ENCODE measurements at regions not wholly inside any gene's neighbourhood (a gene's known extent, or its start where the extent isn't known, plus 50 kb on each side); places are given as distances from the start of the nearest gene placed in this dataset.

DNA sequence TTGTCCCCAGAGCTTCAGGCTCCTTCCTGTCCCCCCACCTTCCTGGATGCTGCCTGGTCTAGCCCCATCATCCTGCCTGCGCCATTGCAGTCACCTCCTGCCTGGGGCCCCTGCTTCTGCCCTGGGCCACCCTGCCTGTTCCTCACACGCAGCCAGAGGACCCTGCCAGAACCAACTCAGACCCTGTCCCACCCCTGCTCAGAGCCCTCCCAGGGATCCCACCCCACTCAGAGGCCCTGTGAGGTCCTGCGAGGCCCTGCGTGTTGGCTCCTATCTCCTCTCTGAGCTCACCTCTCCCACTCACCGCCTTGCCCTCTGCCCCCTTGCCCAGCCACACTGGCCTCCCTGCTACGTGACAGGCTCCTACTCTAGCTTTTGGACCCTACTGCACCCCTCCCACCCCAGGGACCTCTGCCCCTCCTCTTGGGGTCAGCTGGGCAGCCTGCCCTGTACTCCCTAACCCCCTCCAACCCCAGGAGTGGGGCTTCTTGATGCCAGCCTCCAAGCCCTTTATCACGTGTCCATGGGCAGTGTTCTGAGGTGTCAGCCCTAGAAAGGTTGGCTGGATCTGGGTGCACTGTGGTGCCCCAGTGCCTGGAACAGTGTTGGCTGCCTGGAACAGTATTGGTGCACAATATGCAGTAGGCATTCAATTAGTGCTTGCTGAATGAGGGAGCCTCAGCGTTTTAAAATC is 68.3 kb downstream of the CEBPB start:
- no peak for DNase-seq (ENCODE audit: low read depth)

DNA sequence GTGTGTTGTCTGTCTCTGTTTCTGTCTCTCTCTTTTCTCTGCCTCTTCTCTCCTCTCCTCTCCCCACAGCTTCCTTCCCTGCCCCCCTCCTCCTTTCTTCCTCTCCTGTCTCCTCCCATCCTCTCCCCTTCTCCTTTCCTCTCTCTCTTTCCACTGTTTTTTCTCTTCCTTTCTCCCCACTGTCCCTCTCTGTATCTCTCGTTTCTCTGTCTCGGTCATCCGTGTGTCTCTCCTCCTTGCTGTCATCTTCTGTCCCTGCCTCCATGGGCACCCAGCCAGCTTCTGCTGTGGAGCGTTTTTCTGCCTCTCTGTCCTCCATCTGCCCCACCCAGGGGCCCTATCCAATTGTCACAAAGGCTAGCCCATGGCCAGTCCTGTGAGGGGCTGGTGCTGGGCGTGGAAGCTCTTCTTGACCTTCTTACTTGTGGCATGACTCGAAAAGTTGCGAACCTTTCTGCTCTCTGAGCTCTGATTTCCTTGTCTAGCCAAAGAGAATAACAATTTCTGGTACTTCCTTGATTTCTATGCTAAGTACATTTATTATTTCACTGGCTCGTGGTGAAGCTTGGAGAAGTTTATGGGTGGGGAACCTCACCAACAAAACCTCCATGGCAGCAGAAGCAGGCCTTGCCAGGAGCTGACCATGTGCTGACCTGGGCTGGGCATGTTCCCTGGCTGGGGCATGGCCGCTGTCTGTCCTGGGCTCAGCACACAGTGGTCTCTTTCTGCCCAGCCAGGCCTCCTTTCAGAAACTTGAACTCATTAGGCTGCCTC is 69.3 kb downstream of the CEBPB start:
- no peak for DNase-seq (ENCODE audit: low read depth)

DNA sequence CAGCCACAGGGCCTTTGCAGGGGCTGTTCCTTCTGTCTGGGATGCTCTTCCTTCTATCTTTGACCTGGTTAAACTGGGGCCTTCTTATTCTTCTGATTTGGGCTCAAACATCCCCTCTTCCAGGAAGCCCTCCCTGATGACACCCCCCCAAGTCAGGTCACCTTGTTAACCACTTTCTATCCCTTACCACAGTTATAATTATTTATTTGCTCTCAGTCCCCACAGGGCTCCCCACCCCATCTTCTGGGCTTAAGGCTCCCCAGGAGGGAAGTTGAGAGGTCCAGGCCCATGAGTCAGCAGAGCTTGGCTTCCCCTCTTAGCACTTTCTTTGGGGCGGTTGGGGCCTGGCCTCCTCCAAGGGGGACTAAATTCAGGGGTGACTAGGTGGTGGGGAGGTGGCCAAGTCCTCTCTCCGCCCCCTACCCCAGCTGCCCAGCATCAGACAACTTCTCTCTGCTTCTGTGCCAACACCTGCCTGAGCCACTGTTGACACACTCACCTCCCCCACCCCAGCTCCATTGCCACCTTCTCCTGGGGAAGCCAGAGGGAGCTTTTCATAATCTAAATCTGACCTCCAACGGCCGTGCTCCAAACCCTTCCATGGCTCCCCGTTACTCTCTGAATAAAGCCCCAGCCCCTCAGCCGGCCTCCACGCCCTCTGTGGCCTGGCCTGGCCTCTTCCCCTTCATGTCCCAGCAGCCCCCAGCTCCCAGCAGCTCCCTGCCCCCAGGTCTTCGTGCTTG is 70.0 kb downstream of the CEBPB start:
- no peak for DNase-seq (ENCODE audit: low read depth)

DNA sequence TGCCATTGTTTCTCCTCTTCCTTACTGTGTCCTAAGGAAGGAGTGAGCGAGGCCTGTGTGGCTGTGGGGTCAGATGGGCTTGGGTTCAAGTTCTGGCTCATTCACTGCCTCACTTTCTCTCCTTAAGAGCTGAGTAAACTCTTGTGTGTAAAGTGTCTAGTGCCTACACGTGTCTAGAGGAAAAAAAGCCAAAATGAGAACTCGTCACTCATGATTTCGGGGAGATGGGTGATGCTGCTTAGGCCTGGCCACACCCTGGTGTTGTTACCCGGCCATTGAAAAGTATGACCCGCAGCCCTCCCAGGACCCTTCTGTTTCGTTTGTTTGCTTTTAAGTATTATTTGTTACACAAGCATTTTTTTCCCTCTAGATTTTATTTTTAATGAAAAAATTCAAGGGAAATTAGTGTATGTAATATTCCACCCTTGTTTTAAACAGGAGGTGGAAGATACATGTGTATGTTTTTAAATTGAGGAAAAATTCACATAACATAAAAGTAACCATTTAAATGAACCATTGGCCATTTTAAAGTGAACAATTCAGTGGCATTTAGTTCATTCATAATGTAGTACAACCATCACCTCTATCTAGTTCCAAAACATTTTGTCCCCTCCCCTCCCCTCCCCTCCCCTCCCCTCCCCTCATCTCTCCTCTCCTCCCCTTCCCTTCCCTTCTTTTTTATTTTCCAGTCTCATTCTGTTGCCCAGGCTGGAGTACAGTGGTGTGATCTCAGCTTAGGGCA is 71.0 kb downstream of the CEBPB start:
- no peak for DNase-seq (ENCODE audit: low read depth)

DNA sequence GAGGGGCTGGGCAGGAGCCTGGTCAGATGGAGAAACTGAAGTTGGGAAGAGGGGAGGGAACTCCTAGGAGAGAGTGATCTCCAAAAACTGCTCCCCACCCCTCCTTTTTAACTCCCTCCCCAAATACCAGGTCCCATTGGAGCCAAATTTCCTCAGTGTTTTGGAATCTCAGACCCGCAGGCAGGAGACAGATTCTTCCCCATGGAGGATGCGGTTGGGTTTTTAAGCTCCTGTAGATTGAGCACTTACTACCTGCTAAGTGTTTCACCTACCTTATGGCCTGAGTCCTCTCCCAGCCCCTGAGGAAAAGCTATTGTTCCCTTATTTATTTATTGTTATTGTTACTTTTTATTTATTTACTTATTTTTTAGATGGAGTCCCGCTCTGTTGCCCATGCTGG is 73.2 kb downstream of the CEBPB start:
- DNase-seq (ENCODE audit: low read depth) = no peak

DNA sequence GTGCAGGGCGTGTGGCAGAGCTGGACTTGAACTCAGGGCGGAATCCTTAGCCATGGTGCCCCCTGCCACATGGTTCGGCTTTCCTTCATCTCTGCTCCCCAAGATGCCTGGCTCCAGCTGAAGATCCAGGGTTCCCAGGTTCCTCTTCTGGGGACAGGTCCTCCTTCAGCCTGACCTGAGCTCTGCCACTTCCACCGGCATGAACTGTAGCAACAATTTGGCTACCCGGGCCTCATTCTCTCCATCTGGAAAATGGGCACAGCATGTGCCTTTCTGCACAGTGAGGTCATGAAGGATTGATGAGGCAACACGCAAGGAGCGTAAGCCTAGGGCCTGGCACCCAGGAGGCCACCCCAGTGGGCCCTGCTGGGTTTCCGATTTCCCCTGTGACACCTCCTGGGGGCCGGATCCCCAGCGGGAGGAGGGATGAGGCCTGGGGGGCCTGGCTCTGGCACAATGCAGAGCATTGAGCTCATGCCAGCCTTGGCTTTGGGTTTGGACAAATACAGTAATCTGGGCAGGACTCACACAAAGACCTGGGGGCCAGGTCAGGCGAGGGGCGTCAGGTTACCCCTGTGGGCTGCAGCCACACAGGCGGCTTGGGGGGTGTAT is 74.0 kb downstream of the CEBPB start:
- DNase-seq (ENCODE audit: low read depth) = no peak

DNA sequence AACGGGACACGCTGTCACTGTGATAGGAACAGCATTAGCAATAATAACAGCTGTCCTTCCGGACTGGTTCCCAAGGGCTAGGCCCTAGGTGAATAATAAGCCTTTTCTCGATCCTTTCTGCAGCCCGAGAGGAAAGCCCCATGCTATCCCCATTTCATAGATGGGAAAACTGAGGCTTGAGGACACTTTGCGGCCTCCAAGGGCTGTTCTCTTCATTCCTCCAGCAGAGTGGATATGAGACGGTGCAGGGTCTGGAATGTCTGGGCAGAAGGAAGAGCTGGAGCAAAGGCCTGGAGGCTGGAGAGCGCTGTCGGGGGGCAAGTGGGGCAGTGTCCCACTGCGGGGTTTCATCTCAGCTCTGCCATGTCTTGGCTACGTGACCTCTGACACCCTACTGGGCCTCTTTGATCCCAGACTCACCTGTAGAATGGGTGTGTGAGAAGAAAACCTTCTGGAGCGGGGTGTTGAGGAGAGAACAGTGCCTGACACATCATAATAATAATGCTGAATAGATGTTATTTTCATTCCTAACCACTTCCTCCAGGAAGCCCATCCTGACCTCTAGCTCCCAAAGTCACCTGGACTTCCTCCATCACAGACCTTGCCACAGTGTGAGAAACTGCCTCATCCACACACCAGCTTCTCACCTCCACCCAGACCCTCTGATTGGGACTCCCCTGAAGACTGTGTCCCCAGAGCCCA is 74.8 kb downstream of the CEBPB start:
- no peak for DNase-seq (ENCODE audit: low read depth)

DNA sequence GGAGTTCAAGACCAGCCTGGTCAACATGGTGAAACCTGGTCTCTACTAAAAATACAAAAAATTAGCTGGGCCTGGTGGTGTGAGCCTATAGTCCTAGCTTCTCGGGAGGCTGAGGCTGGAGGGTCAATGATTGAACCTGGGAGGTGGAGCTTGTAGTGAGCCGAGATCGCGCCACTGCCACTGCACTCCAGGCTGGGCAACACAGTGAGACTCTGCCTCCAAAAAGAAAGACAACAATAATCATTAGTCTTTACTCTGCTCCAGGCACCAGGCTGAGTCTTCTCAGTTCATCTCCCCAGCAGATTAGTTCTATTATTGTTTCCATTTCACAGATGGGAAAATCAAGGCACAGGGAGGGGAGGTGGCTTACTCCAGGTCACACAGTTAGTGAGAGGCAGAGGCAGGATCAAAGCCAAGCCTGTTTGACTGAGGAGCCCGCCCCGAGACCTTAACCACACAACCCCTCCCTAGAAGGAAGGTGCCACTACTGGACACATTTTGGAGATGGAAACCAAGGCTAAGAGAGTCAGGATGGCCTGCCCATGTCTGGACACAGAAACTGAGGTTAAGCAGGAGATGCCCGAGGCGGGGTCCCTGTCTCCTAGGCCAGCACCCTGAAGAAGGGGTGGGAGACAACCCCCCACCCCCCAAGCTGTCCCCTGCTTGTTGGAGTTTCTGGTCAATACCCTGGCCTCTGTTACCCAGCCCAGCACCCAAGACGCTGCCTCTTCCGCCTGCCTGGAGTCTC is 75.8 kb downstream of the CEBPB start:
- DNase-seq (ENCODE audit: low read depth) = no peak

DNA sequence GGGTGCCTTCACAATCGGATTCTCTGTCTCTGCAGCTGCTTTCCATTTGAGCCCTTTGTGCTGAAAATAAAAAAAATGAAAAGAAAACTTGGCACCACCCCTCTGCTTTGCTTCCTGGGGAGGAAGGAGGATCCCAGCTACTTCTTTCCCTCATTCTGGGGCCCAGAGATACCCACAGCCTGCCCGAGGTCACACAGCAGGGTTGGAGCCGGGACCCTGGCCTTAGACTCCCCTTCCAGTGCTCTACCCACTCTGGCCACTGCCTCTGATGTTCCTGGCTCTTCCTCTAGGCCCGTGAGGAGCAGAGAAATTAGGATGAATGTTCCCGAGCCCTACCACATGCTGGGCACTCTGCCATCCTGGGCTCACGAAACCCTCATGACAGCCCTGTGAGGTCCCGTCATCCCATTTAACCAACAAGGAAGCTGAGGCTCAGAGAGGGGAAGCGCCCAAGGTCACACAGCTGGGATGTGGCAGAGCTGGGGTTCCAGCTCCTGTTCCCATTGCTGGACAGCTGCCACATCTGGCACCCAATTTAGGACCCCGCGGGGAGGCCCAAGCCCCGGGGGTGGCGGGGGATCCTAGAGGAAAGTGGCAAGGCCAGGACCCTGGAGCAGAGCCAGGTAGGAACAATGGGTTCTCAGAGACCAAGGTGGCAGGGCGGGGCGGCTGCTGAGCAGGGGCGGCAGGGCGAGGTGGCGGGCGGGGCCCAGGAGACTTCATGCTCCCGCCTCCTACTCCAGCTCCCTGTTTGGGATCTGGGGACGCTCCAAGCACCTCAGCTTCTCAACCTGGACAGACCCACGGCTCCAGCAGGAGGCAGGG is 76.6 kb downstream of the CEBPB start:
- DNase-seq (ENCODE audit: low read depth) = no peak

DNA sequence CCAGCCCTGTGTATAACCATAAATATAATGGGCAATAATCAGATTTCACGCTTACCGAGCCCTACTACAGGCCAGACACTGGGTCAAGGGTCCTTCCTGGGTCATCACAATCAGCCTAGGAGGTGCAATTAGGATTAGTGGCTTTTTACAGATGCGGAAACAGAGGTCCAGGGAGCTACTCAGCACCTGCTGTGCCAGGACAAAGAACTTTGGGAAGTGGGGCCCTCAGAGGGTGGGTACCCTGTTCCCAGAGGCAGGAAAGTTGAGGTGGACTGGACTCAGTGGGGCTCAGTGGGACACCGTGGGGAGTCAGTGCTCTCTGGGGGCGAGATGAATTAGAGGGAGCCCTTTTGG is 77.2 kb downstream of the CEBPB start:
- DNase-seq (ENCODE audit: low read depth) = no peak

DNA sequence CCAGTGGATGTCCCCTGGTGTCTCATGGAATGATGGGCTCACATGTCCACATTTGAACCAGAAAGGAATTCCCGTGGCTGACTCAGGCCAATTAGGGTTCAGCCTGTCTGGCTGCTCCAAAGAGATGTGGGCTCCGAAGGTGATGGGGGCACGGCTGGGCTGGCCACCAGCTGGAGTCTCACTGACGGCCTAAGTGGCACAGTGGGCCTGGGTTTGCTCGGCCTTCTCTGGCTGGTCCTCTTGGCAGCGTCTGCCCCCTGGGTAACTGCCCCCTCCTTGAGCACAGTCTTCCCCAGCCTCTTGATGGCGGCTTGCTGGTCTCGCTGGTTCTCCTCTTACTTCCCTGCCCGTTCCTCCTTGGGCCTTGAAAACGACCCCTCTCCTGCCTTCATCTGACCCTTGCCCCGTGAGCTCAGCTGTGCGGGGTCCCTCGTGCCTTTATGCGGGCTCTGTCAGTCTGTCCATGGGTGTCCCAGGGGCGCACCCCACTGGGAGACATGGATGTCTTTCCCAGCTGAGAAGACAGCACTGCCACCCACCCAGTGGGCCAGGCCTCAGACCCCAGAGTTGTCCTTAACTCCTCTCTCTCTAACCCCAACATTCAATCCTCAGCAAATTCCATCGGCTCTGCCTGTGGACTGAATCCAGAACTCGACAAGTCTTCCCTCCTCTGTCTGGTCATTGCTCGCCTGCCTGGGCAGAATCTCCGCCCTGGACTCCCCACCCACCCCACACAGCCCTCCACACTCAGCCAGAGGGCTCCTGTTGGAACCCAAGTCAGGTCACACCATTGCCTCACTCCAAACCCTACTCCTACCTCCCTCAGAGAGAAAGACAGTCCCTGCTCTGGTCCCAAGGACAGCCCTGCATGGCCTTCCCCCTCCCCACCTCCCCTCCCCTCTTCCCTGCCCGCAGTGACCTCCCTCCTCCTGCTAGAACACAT is 78.7 kb downstream of the CEBPB start:
- no peak for DNase-seq (ENCODE audit: low read depth)

DNA sequence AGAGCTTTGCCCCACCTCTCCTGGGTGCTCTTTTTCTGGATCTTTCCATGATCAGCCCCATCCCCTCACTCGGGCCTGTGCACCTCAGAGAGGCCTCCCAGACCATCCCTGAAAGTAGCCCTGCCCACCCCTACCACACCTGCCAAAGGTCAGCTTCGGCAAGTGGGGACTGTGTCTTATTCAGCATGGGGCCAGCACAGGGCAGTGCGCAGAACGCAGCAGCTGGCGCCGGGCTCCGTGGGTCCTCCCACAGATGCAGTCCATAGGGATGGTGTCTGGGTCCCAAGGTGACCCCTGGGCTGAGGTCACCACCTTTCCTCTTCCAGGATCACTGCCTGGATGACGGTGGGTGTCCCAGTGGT is 79.4 kb downstream of the CEBPB start:
- no peak for DNase-seq (ENCODE audit: low read depth)

DNA sequence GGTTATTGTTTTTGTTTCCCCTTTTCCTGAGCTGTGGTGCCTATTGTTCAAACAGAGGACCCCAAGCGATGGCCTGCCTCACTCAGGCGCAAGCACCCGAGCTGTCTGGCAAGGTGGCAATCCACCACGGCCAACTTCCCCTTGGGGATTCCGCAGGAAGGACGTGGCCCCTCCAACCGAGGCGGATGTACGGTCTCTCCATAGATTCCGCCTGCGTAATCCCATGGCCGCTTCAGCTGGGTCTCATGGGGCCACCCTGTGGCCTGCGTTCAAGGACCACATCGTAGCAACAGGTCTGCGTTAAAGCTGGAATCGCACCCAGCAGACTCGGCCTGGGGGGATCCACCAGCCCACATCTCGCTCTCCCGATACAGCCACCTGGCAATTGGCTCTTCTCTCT is 79.9 kb downstream of the CEBPB start:
- no peak for DNase-seq (ENCODE audit: low read depth)

DNA sequence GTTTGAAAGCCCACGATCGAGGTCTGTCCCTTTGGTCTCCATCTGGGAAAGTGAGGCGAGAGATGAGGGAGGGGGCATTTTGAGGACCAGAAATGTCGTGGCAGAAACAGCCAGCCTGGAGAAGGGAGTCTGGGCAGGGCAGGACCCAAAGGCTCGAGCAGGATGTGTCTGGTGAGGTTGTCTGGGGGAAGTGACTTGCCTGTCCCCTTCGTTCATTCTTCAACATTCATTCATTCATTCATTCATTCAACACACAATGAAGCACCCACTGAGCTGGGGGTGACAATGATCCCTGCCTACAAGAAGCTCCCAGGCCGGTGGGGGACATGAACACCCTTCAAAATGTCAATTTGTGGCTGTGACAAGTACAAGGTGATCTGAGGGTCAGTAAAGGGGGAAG is 80.5 kb downstream of the CEBPB start:
- DNase-seq (ENCODE audit: low read depth) = no peak

DNA sequence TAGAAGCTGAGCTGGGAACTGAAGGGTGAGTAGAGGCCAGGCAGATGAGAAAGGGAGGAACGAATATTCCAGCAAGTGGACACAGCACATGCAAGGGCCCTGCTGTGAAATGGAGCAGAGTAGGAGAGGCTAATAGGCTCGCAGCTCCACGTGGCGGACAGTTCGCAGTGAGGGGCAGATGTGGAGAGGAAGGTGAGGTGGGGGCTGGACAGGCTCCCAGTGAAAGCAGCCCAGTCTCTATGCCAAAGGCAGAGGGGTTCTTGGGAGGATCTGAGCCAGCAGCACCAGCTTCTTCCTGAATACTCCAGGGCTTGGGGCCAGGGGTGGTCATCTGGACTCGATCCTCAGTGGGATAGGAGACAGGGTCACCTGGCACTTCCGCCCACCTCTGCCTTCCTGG is 81.0 kb downstream of the CEBPB start:
- no peak for DNase-seq (ENCODE audit: low read depth)

DNA sequence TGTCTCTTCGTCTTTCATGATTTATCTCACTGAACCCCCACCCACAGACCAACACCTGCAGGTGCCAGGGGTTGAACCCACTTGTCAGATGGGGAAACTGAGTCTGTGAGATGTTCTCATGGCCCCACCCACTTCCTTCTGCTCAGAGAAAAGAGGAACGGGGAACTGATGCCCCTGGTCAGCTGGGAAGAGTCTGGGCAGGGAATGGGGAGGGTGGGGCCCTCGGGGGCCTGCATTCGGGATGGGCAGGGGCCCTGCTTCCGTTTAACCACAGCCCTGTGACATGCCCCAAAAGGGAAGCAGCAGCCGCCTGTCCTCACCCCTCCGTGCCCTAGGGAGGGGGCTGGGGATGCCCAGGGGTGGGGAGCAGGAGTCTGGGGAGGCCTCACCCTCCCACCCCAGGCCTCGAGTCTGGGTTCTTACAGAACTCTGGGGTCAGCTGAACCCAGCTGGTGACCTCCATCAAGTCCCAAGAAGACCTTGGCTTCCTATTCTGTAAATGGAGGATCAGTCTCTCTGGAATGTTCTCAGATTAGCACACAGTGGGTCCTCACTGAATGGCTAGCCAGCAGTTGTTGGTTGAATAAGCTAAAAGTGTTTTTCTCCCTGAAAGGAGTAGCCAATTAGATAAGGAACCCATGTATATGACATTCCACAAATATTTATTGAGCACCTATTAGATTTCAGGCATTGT is 81.5 kb downstream of the CEBPB start:
- no peak for DNase-seq (ENCODE audit: low read depth)

DNA sequence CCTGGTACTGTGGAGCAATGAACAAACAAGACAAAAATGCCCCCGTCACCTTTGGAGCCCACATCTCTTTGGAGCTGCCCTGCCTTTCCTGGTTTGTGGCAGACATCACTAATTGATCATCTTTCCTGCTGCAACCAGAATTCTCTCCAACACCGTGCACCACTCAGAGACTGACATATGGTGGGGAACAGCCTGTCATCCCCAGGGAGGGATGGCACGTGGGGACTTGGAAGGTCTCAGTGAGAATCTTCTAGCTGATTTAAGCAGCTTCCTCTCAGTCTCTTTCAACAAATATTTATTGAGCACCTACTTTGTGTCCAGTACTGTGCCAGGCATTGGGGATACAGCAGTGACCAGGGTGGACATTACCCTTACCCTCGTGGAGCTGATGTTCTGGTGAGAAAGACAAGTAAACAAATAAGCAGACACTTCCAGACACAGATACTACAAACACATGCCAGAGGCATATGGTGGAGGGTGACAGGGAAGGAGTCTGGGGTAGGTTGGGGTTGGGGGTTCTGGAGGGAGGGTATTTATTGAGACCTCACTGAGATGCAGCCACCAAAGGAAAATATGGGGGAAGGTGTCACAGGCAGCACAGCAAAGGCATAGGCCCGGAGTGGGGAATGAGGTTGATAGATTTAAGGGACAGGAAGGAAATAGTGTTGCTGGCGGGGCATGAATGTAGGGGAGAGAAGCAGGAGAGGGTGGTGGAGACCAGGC is 82.3 kb downstream of the CEBPB start:
- no peak for DNase-seq (ENCODE audit: low read depth)

Data from stimulated activated CD8-positive, alpha-beta memory T cell treated with anti-CD3 and anti-CD28 coated beads, Interleukin-12 subunit alpha, Interleukin-12 subunit beta, amount 100 ng/mL, for 4 hours (primary cell).